Peyer's patch (tissue), 4 donors: ENCODE measurements at regions not wholly inside any gene's neighbourhood (a gene's known extent, or its start where the extent isn't known, plus 50 kb on each side); places are given as distances from the start of the nearest gene placed in this dataset.

Experiments
- CTCF ChIP-seq, 6 experiments: fragments of 450-650 bp in 4 of 6; fragments of 200-600 bp in 2 of 6; sonication (generic) in 1 of 6; IDR thresholded peaks; one replicate each; pipeline ENCODE4 v1.5.1; 2017 to 2019; ENCODE audit warnings: antibody characterized with exemption in 6 of 6, mild to moderate bottlenecking in 3 of 6, moderate library complexity in 1 of 6
- POLR2A ChIP-seq, 2 donors: fragments of 450-650 bp; IDR thresholded peaks; one replicate each; pipeline ENCODE4 v1.5.1; 2017; ENCODE audit warnings: antibody characterized with exemption in 2 of 2, mild to moderate bottlenecking in 2 of 2, moderate library complexity in 2 of 2

- TF ChIP-seq CTCF (IDR thresholded peaks at IDR 0.05) (no peak), POLR2A (IDR thresholded peaks at IDR 0.05) (no peak)
These were observed 122.2 kb downstream of the GPR37 start for GRCh38 chr7:124643311-124643811.
